OCI-LY1 (cell line): ENCODE measurements at regions not wholly inside any gene's neighbourhood (a gene's known extent, or its start where the extent isn't known, plus 50 kb on each side); places are given as distances from the start of the nearest gene placed in this dataset.
"Not testable (repeated sequence)": the region's sequence is repeated elsewhere in the genome, so short reads cannot be mapped to it uniquely, and the experiment has no call there.

Experiments used
- H2AFZ ChIP-seq: fragments of 200-600 bp; sonication (generic), shearing (Covaris generic); 2 replicates; pipeline ENCODE4 v1.6.0; 2014; ENCODE audit warnings: antibody characterized with exemption, mild to moderate bottlenecking, low read length
- H3F3A ChIP-seq: fragments of 200-600 bp; sonication (generic), shearing (Covaris generic); 2 replicates; pipeline ENCODE4 v1.6.0; 2014; ENCODE audit warnings: mild to moderate bottlenecking, antibody characterized with exemption, low read length, moderate library complexity; ENCODE audit not compliant: insufficient read depth
- H3K27ac ChIP-seq: fragments of 200-600 bp; sonication (generic); 2 replicates; pipeline ENCODE4 v1.5.1; 2014; ENCODE audit warnings: low read length, mixed run types, mild to moderate bottlenecking, low read depth; ENCODE audit not compliant: poor library complexity, severe bottlenecking
- H3K27me3 ChIP-seq: fragments of 200-600 bp; sonication (generic); 2 replicates; pipeline ENCODE4 v1.6.0; 2014; ENCODE audit warnings: antibody characterized with exemption, mild to moderate bottlenecking, low read length, moderate library complexity; ENCODE audit not compliant: insufficient read depth
- H3K36me3 ChIP-seq: fragments of 200-600 bp; sonication (generic); 2 replicates; pipeline ENCODE4 v1.6.1; 2014; ENCODE audit warnings: mild to moderate bottlenecking, antibody characterized with exemption, low read length, moderate library complexity, mixed read lengths; ENCODE audit not compliant: insufficient read depth
- H3K4me1 ChIP-seq: fragments of 200-600 bp; sonication (generic); 2 replicates; pipeline ENCODE4 v1.5.1; 2014; ENCODE audit warnings: mild to moderate bottlenecking, low read length, moderate library complexity; ENCODE audit not compliant: insufficient read depth, severe bottlenecking
- H3K4me2 ChIP-seq: fragments of 200-600 bp; sonication (generic), shearing (Covaris generic); 2 replicates; pipeline ENCODE4 v1.6.1; 2014; ENCODE audit warnings: low read length
- H3K4me3 ChIP-seq: fragments of 200-600 bp; sonication (generic); 2 replicates; pipeline ENCODE4 v1.5.1; 2014; ENCODE audit warnings: low read length, low read depth, mild to moderate bottlenecking, mixed read lengths; ENCODE audit not compliant: poor library complexity, severe bottlenecking
- H3K79me2 ChIP-seq: fragments of 200-600 bp; shearing (Covaris generic); 2 replicates; pipeline ENCODE4 v1.6.1; 2016; ENCODE audit warnings: mixed run types, low read length, mixed read lengths; ENCODE audit not compliant: insufficient read depth
- H3K9ac ChIP-seq: fragments of 200-600 bp; sonication (generic), shearing (Covaris generic); 2 replicates; pipeline ENCODE4 v1.6.1; 2014; ENCODE audit warnings: mild to moderate bottlenecking, low read length, mixed read lengths
- H3K9me2 ChIP-seq: fragments of 200-600 bp; sonication (generic), shearing (Covaris generic); 2 replicates; pipeline ENCODE4 v1.6.1; 2014; ENCODE audit warnings: low read depth, mild to moderate bottlenecking, low read length, mixed read lengths
- H3K9me3 ChIP-seq: fragments of 200-600 bp; shearing (Covaris generic); 2 replicates; pipeline ENCODE4 v1.6.1; 2014; ENCODE audit warnings: low read length, mixed read lengths
- H4K20me1 ChIP-seq: fragments of 200-600 bp; sonication (generic), shearing (Covaris generic); 2 replicates; pipeline ENCODE4 v1.6.0; 2016; ENCODE audit warnings: mild to moderate bottlenecking, low read length; ENCODE audit not compliant: insufficient read depth
- EZH2 ChIP-seq: fragments of 200-600 bp; sonication (generic), shearing (Covaris generic); IDR thresholded peaks from 2 replicates; pipeline ENCODE4 v1.8.0; 2017; ENCODE audit warnings: borderline replicate concordance, mixed run types, mild to moderate bottlenecking, antibody characterized with exemption, low read length, moderate library complexity, mixed read lengths
- TF ChIP-seq, protein P1 (sequence below): fragments of 200-600 bp; sonication (generic), shearing (Covaris generic); IDR thresholded peaks from 2 replicates; pipeline ENCODE4 v1.5.1; 2017; ENCODE audit warnings: mild to moderate bottlenecking, antibody characterized with exemption, low read length, moderate library complexity, mixed read lengths

DNA sequence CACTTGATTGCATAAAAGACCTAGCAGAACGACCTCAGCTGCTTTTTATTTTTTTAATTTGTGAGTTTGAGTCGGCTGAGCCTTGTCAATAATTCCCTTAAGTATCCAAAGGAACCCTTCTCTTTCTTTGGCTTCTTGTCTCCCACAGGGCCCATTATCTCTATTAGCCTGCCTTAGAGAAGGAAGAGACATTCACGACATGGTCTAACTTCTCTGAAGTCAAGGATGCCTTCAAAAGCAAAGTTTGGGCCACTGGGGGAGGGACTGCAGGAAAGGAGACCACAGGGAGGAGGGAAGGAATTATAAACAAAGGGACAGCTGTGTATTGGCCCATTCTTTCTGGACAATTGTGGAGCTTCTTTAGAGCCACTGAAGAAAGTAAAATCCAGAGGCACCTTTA is 126.4 kb downstream of the BRMS1L start:
- Histone ChIP-seq H2AFZ (no peak overlapping the region), H3K9me3 (no peaks in the 10 kb centered on the region), H3K4me2 (no peak overlapping the region), H3K36me3 (no peaks in the 10 kb centered on the region), H3F3A (no peaks in the 10 kb centered on the region), H4K20me1 (no peaks in the 10 kb centered on the region), H3K4me1 (no peaks in the 10 kb centered on the region), H3K27ac (no peak overlapping the region), H3K9ac (no peak overlapping the region), H3K9me2 (no peaks in the 10 kb centered on the region), H3K27me3 (no peaks in the 10 kb centered on the region; the same call in 1 of the 2 replicates), H3K4me3 (no peak overlapping the region), H3K79me2 (no peaks in the 10 kb centered on the region)
- TF ChIP-seq EZH2: no peak
- TF ChIP-seq, protein P1, sequence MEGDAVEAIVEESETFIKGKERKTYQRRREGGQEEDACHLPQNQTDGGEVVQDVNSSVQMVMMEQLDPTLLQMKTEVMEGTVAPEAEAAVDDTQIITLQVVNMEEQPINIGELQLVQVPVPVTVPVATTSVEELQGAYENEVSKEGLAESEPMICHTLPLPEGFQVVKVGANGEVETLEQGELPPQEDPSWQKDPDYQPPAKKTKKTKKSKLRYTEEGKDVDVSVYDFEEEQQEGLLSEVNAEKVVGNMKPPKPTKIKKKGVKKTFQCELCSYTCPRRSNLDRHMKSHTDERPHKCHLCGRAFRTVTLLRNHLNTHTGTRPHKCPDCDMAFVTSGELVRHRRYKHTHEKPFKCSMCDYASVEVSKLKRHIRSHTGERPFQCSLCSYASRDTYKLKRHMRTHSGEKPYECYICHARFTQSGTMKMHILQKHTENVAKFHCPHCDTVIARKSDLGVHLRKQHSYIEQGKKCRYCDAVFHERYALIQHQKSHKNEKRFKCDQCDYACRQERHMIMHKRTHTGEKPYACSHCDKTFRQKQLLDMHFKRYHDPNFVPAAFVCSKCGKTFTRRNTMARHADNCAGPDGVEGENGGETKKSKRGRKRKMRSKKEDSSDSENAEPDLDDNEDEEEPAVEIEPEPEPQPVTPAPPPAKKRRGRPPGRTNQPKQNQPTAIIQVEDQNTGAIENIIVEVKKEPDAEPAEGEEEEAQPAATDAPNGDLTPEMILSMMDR: no peak

DNA sequence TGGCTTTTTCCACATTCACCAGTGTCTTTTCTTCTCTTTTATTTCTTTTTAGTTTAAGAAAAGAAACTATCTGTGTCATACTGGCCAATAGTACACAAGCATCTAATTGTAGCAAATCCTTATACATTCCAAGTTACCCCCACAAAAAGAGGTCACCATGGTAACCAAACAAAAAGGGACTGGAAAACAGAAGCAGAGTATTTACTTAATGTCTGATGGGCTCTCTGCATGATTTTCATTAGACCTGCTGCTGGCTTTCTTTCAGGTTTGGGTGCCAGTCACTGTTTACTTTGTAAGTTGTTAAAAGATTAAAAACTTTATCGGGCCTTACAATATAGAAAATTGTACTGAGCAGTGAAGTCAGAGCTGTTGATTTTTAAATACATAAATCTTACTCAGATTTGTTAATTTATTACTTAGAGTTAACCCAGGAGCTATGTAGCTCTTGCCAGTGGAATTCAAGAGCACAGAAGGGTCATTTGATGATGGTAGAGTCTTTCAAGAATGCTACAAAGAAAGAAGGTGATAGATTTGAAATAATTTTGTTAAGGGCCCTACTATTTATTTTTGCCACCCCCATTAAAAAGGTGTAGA is 123.9 kb downstream of the BRMS1L start:
- Histone ChIP-seq H3K4me2 (no peak overlapping the region), H3K9me2 (no peaks in the 10 kb centered on the region), H3K4me1 (no peaks in the 10 kb centered on the region), H3K36me3 (no peaks in the 10 kb centered on the region), H3K4me3 (no peak overlapping the region), H3K79me2 (no peaks in the 10 kb centered on the region), H2AFZ (no peak overlapping the region), H3K9ac (no peak overlapping the region), H4K20me1 (no peaks in the 10 kb centered on the region), H3K27ac (no peak overlapping the region), H3K27me3 (no peaks in the 10 kb centered on the region; the same call in none of the 2 replicates), H3F3A (no peaks in the 10 kb centered on the region), H3K9me3 (no peaks in the 10 kb centered on the region)
- TF ChIP-seq, protein P1: no peak
- TF ChIP-seq EZH2: no peak

DNA sequence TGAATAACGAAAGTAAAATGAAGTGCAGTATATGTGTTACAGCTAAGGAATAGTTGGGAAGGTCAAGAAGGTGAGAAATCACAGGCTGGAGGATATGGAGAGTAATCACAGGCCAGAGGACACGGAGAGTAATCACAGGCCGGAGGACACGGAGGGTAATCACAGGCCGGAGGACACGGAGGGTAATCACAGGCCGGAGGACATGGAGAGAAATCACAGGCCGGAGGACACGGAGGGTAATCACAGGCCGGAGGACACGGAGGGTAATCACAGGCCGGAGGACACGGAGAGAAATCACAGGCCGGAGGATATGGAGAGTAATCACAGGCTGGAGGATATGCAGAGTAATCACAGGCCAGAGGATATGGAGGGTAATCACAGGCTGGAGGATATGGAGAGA is 121.8 kb downstream of the BRMS1L start:
- not testable (repeated sequence) for H3K9me2 ChIP-seq, H2AFZ ChIP-seq, H3K4me2 ChIP-seq, H3K4me1 ChIP-seq, H4K20me1 ChIP-seq, H3F3A ChIP-seq, H3K79me2 ChIP-seq, H3K9ac ChIP-seq, H3K4me3 ChIP-seq, H3K9me3 ChIP-seq, H3K36me3 ChIP-seq, H3K27me3 ChIP-seq, H3K27ac ChIP-seq

DNA sequence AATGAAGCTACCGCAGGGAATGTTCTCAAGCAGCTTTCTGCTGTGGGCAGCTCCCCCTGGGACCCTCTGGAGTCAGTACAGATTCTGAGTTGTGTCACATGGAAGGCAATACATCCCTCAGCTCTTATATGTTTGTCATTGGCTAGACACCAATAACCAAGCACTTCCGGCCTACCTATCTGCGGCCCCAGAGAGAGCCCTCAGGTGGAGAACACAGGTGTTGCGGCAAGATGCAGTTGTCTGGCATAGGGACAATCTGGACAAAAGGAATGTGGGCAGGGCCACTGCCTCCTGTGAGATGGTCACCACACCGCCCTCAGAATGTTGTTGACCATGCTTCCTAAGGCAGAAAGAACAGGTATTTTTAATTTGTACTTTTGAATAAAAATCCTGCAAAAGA is 118.7 kb downstream of the BRMS1L start:
- Histone ChIP-seq H3K36me3 (no peaks in the 10 kb centered on the region), H4K20me1 (no peaks in the 10 kb centered on the region), H3K4me3 (no peak overlapping the region), H3K4me2 (no peak overlapping the region), H3K9me2 (no peaks in the 10 kb centered on the region), H3K27me3 (no peaks in the 10 kb centered on the region; the same call in 1 of the 2 replicates), H3F3A (no peaks in the 10 kb centered on the region), H3K9ac (no peak overlapping the region), H2AFZ (no peak overlapping the region), H3K79me2 (no peaks in the 10 kb centered on the region), H3K9me3 (no peaks in the 10 kb centered on the region), H3K27ac (no peak overlapping the region), H3K4me1 (no peaks in the 10 kb centered on the region)
- TF ChIP-seq, protein P1: peak; percentile 36; the same call in 1 of the 2 replicates
- TF ChIP-seq EZH2: no peak
